WTC11 (cell line): ENCODE measurements at regions not wholly inside any gene's neighbourhood (a gene's known extent, or its start where the extent isn't known, plus 50 kb on each side); places are given as distances from the start of the nearest gene placed in this dataset.

Source experiments
- ESRRA ChIP-seq: sonication (generic); formaldehyde crosslinking; IDR thresholded peaks from 2 replicates; pipeline ENCODE4 v1.8.1; 2022; ENCODE audit warnings: mild to moderate bottlenecking, missing genetic modification reagents, borderline replicate concordance
- FOXJ3 ChIP-seq: sonication (generic); formaldehyde crosslinking; IDR thresholded peaks from 2 replicates; pipeline ENCODE4 v1.9.0; 2021; ENCODE audit warnings: missing genetic modification reagents, mild to moderate bottlenecking, borderline replicate concordance
- FOXK1 ChIP-seq: sonication (generic); formaldehyde crosslinking; IDR thresholded peaks from 2 replicates; pipeline ENCODE4 v1.8.0; 2022; ENCODE audit warnings: mild to moderate bottlenecking, moderate library complexity, missing genetic modification reagents
- JUN ChIP-seq: sonication (generic); formaldehyde crosslinking; IDR thresholded peaks from 2 replicates; pipeline ENCODE4 v1.8.0; 2023; ENCODE audit warnings: mild to moderate bottlenecking, missing genetic modification reagents
- NR1H2 ChIP-seq: sonication (generic); formaldehyde crosslinking; IDR thresholded peaks from 2 replicates; pipeline ENCODE4 v1.9.0; 2021; ENCODE audit warnings: mild to moderate bottlenecking, moderate library complexity, missing genetic modification reagents
- TF ChIP-seq, protein P1 (sequence below): sonication (generic); formaldehyde crosslinking; IDR thresholded peaks from 2 replicates; pipeline ENCODE4 v1.8.0; 2022; ENCODE audit warnings: mild to moderate bottlenecking, missing genetic modification reagents
- TF ChIP-seq, protein P2 (sequence below): fragments of 200-600 bp; IDR thresholded peaks from 2 replicates; pipeline ENCODE4 v1.8.0; 2022; ENCODE audit warnings: antibody characterized with exemption
- TF ChIP-seq, protein P3 (sequence below): sonication (generic); formaldehyde crosslinking; conservative IDR thresholded peaks from 2 replicates; pipeline ENCODE4 v1.8.1; 2023; ENCODE audit warnings: mild to moderate bottlenecking, low read depth, missing genetic modification reagents, moderate library complexity

DNA sequence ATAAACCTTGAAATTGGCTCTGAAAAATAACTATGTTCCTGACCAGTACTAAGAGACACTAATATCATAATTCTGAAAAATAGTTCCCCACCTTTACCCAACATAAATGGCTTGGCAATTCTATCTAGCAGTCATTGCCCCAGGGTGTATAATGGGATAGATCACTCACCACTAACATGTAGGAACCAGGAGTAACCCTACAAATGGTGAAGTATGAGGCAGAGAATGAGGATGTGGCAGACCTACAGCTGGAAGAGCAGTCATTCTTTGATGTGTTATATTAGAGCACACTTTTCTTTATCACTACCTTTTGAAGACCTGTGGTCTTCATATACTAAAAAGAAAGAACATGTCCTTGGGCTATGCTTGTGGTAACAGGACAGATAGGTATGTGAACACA lies 136.5 kb upstream of the SYNDIG1 start:
- TF ChIP-seq, protein P1, sequence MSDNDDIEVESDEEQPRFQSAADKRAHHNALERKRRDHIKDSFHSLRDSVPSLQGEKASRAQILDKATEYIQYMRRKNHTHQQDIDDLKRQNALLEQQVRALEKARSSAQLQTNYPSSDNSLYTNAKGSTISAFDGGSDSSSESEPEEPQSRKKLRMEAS (CRISPR knock-in tag), result no peak
- TF ChIP-seq ESRRA (CRISPR knock-in tag) (no peak), NR1H2 (CRISPR knock-in tag) (no peak), FOXK1 (CRISPR knock-in tag) (no peak), JUN (no peak), FOXJ3 (no peak)
- TF ChIP-seq, protein P2, sequence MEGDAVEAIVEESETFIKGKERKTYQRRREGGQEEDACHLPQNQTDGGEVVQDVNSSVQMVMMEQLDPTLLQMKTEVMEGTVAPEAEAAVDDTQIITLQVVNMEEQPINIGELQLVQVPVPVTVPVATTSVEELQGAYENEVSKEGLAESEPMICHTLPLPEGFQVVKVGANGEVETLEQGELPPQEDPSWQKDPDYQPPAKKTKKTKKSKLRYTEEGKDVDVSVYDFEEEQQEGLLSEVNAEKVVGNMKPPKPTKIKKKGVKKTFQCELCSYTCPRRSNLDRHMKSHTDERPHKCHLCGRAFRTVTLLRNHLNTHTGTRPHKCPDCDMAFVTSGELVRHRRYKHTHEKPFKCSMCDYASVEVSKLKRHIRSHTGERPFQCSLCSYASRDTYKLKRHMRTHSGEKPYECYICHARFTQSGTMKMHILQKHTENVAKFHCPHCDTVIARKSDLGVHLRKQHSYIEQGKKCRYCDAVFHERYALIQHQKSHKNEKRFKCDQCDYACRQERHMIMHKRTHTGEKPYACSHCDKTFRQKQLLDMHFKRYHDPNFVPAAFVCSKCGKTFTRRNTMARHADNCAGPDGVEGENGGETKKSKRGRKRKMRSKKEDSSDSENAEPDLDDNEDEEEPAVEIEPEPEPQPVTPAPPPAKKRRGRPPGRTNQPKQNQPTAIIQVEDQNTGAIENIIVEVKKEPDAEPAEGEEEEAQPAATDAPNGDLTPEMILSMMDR, result no peak
- TF ChIP-seq, protein P3, sequence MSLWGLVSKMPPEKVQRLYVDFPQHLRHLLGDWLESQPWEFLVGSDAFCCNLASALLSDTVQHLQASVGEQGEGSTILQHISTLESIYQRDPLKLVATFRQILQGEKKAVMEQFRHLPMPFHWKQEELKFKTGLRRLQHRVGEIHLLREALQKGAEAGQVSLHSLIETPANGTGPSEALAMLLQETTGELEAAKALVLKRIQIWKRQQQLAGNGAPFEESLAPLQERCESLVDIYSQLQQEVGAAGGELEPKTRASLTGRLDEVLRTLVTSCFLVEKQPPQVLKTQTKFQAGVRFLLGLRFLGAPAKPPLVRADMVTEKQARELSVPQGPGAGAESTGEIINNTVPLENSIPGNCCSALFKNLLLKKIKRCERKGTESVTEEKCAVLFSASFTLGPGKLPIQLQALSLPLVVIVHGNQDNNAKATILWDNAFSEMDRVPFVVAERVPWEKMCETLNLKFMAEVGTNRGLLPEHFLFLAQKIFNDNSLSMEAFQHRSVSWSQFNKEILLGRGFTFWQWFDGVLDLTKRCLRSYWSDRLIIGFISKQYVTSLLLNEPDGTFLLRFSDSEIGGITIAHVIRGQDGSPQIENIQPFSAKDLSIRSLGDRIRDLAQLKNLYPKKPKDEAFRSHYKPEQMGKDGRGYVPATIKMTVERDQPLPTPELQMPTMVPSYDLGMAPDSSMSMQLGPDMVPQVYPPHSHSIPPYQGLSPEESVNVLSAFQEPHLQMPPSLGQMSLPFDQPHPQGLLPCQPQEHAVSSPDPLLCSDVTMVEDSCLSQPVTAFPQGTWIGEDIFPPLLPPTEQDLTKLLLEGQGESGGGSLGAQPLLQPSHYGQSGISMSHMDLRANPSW (CRISPR knock-in tag), result no peak
